Activated T-cell treated with anti-CD3 and anti-CD28 coated beads for 48 hours (primary cell): ENCODE measurements at regions not wholly inside any gene's neighbourhood (a gene's known extent, or its start where the extent isn't known, plus 50 kb on each side); places are given as distances from the start of the nearest gene placed in this dataset.
"Not testable (repeated sequence)": the region's sequence is repeated elsewhere in the genome, so short reads cannot be mapped to it uniquely, and the experiment has no call there.

Experiments
- DNase-seq: peaks from one replicate; pipeline ENCODE4 v3.0.0-alpha.2; 2020; ENCODE audit warnings: low read depth

DNA sequence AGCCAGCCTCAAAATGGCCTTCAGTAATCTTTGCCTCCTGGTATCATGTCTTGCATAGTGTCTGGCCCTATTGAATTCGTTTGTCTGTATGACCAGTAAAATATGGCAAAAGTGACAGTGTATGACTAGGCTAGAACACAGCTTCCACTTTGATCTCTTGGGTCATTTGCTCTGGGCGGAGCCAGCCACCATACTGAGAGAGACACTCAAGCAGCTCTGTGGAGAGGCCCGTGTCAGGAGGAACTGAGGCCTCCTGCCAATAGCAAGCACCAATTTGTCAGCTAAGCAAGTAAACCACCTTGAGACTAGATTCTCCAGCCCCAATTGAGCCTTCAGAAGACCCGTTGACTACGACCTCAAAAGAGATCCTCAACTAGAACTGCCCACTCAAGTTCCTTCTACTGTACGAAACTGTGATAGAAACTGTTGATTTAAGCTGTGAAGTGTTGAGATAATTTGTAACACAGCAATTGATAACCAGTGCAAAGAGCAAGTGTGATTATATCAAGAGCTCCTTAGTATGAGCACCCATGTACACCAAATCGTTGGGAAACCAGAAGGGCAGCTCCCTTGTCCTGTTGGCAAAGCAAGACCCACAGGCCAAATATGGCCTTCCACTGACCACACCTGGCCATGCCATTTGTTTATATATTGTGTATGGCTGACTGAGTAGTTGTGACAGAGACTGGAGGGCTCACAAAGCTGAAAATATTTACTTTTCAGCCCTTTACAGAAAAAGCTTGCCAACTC lies 52.7 kb upstream of the SERBP1 start:
- no peak for DNase-seq

DNA sequence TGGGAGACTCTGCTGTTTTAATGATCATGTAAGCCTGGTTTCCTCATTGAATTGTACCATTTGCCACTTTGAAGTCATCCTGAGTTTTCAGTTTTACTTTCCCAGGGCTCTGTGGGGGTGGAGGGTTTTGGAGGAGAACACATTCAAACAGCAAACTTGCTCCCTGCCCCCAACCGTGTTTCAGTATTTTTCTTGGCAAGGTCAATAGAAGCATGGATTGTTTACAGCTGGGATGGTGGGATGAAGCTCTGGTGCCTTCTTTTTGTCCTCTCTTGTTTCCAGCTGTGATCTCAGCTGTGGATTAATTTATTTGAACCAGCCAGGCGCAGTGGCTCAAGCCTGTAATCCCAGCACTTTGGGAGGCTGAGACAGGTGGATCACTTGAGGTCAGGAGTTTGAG lies 54.3 kb upstream of the SERBP1 start:
- DNase-seq: no peak

DNA sequence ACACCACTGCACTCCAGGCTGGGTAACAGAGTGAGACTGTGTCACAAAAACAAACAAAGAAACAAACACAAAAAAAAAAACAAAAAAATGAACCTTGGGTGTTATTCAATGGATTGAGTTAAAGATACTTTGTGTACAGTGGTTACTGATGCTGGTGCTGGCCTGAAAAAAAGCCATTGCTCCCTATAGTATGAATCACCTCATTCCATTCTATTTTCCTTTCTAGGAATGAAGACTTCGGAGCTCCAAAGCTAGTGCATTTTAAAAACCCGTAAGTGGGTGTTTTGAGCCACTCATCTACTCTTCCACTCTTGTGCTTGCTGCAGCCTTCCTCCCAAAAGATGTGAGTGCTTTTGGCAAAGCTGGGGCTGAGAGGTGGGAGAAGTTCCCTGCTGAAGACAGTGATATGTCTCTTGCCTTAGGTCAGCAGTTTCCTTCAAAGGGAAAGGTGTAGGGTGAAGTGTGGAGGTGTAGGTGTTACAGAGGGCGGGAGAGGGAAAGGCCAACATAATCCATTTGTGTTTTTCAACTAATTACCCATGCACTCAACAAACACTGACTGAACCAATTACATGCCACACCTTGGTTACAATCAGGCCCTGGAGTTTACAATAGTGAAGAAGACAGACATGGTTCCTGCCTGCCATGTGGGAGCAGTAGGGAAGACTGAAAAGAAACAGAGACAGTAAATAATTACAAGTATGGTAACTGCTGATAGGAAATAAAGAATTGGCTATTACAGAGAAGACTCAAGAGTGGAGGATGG lies 55.0 kb upstream of the SERBP1 start:
- no peak for DNase-seq

DNA sequence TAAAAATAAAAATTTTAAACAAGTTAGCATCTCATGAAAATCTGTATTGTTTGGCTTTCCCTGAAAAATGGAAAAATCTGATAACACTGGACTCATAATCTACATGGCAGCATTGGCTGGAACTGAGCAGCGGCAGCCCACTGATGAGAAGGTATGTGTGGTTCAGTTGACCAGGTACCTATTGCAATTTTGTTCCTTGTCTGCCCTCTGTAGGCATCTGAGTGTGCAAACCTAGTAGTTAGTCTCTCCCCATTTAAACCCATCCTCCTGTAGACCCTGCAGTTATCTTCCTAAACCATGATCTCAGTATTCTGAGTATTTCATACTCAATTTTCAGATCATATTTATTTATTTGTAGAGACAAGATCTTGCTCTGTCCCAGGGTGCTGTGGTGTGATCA lies 59.4 kb upstream of the SERBP1 start:
- no peak for DNase-seq

DNA sequence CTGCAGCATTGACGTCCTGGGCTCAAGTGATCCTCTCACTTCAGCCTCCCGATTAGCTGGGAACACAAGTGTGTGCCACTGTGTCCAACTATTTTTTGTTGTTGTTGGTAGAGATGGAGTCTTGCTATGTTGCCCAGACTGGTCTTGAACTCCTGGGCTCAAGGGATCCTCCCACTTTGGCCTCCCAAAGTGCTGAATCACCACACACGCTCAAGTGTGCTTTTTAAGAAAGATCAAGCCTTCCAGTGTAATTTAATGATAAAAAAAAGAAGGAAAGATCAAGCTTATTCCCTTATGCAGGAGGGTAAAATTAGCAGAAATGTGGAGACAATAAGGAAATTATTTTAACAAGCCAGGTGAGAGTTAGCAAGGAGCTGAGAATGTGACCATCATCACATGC lies 61.1 kb upstream of the SERBP1 start:
- DNase-seq: no peak

DNA sequence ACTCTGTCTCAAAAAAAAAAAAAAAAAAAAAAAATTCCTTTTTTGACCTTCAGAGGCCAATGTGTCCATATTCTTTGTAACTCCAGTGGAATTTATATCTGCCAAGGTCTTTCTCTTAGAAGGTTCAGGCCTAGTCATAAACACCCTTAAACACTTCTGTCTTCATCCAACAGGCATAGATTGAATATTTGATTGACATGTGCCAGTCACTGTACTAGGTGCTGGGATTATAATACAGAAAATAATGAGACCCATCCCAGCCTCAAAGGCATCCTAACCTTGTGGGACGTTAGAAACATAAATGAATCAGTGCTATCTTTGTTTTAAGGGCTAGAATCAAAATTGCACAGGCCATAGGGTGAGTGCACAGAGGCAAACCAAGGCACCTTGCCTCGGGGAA lies 62.9 kb upstream of the SERBP1 start:
- DNase-seq: no peak

DNA sequence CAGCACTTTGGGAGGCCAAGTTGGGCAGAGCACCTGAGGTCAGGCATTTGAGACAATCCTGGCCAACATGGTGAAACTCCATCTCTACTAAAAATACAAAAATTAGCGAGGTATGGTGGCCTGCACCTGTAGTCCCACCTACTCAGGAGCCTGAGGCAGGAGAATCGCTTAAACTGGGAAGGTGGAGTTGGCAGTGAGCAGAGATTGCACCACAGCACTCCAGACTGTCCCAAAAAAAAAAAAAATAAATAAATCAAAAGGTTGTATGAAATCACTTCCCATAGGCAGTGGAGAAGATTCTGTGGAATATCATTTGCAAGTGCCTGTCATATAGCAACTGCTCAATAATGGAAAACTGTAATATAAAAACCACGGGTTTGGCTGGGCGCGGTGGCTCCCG lies 65.1 kb upstream of the SERBP1 start:
- DNase-seq: no peak

DNA sequence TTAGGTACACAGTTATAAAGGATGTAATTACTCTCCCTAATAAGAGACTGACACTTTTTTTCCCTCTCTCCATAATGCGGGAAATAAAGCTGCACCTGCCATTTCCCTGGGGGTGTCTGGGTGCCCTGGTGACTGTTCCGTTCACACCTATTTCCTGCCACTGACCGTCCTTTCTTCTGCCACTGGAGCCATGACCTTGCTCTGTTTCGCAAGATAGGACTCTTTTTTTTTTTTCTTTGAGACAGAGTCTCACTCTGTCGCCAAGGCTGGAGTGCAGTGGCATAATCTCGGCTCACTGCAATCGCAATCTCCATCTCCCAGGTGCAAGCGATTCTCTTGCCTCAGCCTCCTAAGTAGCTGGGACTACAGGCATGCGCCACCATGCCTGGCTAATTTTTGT lies 66.1 kb upstream of the SERBP1 start:
- no peak for DNase-seq

DNA sequence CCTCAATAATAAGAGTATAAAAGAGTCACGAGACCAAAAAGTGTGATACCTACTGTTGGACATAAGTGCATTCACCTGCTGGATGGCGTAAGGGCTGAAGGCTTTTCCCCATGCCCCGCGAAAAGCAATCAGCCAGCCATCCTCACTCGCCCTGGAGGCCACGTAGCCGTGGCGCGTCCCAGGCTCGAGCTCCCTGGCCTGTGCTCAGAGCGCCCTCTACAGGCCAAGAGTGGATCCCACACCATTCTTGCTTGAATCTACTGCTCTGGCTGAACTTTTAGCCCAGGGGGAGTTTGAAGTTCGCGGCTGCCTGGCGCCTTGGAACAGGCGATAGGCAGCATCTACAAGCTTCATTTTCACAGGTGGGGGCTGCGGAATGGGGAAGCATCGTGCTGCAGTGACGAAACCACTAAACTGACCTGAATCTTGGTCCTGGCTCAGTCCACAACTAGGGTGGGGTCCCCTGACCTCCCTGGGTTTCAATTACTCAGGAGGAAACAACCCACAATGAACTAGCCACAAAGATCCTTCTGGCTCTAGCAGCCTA lies 70.3 kb upstream of the SERBP1 start:
- peak; percentile 89 for DNase-seq

DNA sequence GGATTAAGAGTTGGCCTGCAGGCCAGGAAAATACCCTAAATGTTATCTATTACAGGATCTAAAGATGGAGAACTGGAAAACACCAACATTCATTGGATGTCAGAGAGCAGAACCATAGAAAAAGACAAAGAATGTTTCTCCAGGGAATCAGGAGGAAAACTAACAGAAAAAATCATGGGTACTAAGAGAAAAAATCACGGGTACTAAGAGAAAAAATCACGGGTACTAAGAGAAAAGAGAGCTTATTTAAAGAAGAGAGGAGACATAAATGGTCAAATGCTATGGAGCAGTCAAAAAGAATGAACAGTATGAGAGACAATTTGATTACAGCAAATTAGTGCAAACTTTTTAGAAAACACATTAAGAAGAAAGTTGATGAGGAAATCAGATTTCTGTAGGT lies 73.8 kb upstream of the SERBP1 start:
- no peak for DNase-seq

DNA sequence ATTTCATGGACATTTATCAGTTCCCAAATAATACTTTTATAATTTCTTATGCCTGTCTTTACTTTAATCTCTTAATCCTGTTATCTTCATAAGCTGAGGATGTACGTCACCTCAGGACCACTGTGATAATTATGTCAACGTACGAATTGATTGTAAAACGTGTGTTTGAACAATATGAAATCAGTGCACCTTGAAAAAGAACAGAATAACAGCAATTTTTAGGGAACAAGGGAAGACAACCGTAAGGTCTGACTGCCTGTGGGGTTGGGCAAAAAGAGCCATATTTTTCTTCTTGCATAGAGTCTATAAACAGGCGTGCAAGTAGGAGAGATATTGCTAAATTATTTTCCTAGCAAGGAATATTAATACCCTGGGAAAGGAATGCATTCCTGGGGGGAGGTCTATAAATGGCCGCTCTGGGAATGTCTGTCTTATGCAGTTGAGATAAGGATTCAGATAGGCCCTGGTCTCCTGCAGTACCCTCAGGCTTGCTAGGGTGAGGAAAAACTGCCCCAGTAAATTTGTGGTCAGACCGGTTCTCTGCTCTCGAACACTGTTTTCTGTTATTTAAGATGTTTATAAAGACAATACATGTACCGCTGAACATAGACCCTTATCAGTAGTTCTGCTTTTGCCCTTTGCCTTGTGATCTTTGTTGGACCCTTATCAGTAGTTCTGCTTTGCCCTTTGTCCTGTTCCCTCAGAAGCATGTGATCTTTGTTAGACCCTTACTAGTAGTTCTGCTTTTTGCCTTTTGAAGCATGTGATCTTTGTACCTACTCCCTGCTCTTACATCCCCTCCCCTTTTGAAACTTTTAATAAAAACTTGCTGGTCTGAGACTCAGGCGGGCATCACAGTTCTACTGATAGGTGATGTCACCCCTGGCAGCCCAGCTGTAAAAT lies 83.4 kb upstream of the SERBP1 start:
- not testable (repeated sequence) for DNase-seq

DNA sequence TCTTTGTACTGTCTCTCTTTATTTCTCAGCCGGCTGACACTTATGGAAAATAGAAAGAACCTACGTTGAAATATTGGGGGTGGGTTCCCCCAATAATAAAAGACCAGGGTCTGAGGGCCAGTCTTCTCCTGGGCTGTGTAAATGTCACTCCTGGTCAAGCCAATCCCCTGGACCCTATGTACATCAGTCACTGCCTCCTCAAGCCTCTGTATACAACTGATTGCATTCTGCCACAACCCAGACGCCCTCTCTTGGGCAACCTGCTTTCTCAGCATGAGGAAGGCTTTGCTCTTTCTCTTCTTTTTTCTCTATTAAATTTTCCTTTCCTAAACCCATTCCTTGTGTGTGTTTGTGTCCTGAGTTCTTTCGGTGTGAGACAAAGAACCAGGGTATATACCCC lies 84.1 kb upstream of the SERBP1 start:
- DNase-seq: no peak

DNA sequence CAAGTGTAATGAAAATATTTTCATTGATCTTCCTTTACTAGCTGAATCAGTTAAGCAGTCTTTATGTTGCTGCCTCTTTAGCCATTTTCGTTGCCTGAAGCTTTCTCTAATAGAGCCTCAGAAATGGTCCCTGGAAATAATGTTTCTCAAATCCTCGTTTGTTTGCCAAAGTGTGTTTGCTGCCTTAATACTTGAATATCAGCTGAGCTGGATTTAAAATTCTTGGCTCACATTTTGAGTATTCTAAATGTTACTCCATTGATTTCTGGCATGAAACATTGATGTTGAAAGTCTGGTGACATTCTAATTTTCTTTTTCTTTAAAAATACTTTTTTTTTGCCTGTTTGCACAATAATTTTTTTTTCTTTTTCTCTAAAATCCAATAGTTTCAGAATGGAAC lies 84.6 kb upstream of the SERBP1 start:
- DNase-seq: no peak

DNA sequence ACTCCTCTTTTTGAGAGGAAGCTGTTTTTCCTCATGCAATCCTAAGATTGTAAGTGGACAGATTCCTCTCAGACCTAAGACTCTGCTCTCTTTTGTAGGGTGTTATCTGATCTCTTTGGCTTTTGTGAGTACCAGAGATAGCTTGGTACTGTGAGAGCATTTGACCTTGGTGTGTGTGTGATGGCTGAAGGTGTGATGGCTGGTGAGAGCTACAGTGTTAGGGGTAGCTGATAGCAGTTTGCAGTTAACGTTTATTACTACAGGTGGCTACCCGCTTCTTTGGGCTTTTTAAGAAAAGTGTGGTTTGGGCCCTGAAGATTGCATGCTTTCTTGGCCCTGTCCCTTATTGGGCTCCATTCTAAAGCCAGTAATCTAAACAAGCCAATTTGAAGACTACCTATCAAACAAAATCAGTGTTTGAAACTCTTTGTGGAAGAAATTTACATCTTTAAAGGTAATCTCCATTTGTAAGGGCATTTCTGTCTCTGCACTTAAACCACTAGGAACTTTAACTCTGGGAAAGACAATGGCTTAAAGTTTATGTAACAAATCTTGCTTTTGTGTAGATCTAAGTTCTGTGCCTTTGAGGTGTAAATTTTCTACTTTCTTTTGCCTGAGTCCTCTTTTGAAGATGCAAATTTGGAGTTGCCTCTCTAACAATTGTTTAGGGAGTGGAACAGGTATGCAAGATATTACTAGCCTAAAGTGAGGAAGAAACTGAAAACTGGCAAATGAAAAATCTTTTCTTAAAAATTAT lies 85.3 kb upstream of the SERBP1 start:
- DNase-seq: no peak

DNA sequence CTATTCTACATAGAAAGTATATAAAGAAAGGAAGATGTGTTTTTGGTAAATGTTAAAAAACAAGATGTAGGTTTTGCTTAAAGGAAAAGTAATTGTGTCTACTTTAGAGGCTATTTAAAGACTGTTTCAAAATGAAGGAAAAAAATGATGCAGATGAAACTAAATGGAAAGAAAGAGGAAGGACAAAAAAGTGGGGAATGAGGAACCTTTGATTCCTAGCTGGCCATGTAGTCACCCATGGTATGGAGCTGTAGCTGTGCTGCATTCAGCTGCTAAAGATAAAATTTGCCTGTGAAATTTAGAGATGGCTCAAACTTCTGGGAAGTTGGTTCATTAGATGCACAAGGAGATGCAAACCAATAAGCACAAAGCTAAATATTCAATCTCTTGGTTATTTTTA lies 86.8 kb upstream of the SERBP1 start:
- no peak for DNase-seq

DNA sequence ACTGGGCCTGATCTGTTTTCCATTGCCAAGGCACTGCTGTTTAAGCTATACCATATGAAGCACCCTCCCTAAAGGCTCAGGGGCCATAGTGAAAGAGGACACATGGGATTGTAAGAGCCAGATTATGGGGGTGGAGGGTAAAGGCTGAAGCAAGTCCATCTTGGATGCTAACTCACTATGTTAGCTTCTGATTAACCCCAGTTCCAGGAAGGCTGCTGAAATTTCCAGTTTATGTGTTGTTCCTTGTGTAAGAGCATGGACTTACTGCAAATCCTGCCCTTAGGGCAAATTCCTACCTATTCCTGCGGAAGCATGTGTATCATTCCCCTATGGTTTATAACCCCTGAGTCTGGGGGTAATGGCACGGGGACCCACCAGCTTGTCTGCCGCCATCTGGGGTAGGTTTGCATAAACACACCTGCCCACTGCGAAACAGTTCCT lies 91.8 kb upstream of the SERBP1 start:
- no peak for DNase-seq

DNA sequence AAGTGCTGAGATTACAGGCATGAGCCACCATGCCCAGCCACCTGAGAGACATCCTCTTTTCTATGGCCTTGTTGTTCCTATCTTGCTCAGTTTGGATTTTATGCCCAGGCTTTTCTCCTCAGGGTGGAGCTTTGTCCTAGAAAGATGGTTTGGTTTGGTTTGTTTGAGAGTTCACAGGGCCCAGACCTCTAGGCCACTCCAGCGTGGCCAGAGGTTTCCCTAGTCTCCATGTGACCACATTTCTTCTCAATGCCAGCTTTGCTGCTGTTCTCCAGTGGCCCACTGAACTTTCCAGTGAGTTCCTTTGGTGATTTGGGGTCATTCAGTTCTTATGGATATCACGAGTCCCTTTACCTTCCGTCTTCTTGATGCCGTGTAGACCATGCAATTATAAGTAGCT lies 92.6 kb upstream of the SERBP1 start:
- no peak for DNase-seq

DNA sequence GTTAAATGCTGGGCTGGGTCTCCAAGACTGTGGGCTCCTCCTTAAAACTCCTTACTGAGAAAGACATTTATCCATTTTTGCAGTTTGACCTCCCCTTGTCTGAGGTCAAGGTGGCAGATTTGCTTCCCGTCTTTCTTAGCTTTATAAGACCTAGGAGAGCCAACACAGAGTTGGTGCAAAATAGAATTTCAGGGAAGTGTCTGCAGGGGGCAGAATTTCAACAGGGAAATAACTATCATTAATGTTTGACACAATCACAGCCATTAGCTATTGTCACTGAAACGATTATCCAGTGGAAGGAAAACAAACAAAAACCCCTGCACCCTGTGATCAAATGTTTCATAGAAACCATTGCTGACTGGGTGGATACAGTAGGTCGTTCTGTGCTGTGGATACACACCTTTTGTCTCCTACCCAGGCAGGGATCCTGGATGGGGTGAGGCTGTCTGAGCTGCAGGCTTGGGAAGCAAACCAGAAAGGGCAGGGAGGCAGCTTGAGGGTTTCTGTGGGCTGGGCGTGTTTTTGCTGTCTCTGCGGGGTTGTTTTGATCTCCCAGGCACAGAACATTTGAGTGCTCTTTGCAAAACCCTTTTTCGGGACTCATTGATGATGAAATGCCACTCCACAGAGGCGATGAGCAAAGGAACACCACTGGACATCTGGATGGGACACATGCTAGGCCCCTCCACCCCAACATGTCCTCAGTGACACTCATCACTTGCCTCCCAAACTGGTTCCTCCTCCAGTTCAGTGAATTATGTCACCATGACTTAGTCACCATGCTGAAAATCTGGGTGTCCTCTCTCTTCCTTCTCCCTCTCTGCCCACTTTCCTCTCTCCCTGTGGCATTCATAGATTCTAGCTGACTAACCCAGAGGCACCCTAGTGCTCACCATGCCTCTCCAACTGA lies 94.2 kb upstream of the SERBP1 start:
- DNase-seq: no peak

DNA sequence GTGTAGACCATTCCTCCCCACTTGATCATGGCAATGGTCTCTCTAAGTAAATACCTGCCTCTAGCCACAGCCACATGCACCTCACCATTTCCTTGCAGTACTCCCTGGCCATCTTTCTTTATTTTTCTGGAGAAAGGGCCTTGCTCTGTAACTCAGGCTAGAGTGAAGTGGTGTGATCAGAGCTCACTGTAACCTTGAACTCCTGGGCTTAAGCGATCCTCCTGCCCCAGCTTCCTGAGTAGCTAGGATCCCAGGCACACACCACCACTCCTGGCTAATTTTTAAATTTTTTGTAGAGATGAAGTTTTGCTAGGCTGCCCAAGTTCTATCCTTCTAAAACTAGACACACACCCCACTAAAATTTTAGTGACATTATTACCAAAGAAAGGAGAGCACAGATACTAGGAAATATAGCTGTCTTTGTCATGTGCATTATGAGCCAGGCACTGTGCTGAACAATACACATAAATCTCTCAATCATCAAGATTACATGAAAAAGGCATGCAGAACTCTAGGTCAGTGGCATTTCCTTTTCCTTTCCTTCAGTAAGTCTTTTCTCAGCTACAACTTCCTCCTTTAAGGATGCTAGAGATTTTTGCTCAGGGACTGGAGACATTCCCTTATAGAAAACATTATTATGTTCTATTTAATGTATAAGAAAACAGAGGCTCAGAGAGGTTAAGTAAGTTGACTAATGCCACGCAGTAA lies 95.0 kb upstream of the SERBP1 start:
- no peak for DNase-seq

DNA sequence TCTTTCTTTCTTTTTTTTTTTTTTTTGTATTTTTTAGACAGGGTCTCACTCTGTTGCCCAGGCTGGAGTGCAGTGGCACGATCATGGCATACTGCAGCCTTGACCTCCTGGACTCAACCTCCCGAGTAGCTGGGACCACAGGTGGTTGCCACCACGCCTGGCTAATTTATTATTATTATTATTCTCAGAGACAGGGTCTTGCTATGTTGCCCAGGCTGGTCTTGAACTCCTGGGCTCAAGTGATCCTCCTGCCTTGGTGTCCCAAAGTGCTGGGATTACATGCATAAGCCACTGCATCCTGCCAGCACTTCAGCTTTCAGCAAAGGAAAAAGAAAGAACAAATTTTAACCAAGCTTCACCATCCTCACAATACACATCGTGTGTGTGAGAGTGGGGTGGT lies 97.9 kb upstream of the SERBP1 start:
- no peak for DNase-seq
